GM18502 (cell line): ENCODE measurements at regions not wholly inside any gene's neighbourhood (a gene's known extent, or its start where the extent isn't known, plus 50 kb on each side); places are given as distances from the start of the nearest gene placed in this dataset.
"Not testable (repeated sequence)": the region's sequence is repeated elsewhere in the genome, so short reads cannot be mapped to it uniquely, and the experiment has no call there.

Experiments used
- ATAC-seq: cut with Tn5 transposase; IDR thresholded peaks from one replicate; pipeline ENCODE4 v1.9.1; 2021; ENCODE audit warnings: mild to moderate bottlenecking; ENCODE audit not compliant: unreplicated experiment, poor library complexity

- ATAC-seq = not testable (repeated sequence)
Measured at GRCh38 chr9:22508354-22508753, 61.7 kb downstream of the DMRTA1 start.

- ATAC-seq = no peak
Measured at GRCh38 chr9:22508790-22509189, 62.2 kb downstream of the DMRTA1 start.

GRCh38 chr9:22512495-22512894, 65.9 kb downstream of the DMRTA1 start:
- peak; percentile 72 for ATAC-seq

GRCh38 chr9:22514871-22515270, 68.2 kb downstream of the DMRTA1 start:
- no peak for ATAC-seq

- ATAC-seq = no peak
Measured at GRCh38 chr9:22522206-22522740, 75.6 kb downstream of the DMRTA1 start.

- no peak for ATAC-seq
Measured at GRCh38 chr9:22528485-22528884, 81.9 kb downstream of the DMRTA1 start.

- no peak for ATAC-seq
Measured at GRCh38 chr9:22529426-22530199, 83.0 kb downstream of the DMRTA1 start.

GRCh38 chr9:22535780-22536179, 89.2 kb downstream of the DMRTA1 start:
- ATAC-seq = no peak

- ATAC-seq = no peak
Measured at GRCh38 chr9:22537721-22538120, 91.1 kb downstream of the DMRTA1 start.

GRCh38 chr9:22548625-22549024, 102.0 kb downstream of the DMRTA1 start:
- no peak for ATAC-seq

GRCh38 chr9:22574740-22575139, 128.1 kb downstream of the DMRTA1 start:
- no peak for ATAC-seq

- no peak for ATAC-seq
Measured at GRCh38 chr9:22580788-22581187, 134.2 kb downstream of the DMRTA1 start.

GRCh38 chr9:22582221-22582620, 135.6 kb downstream of the DMRTA1 start:
- ATAC-seq = no peak

- ATAC-seq = no peak
Measured at GRCh38 chr9:22588918-22589317, 142.3 kb downstream of the DMRTA1 start.

GRCh38 chr9:22590336-22591033, 143.9 kb downstream of the DMRTA1 start:
- no peak for ATAC-seq

GRCh38 chr9:22595805-22596204, 149.2 kb downstream of the DMRTA1 start:
- no peak for ATAC-seq

- no peak for ATAC-seq
Measured at GRCh38 chr9:22617156-22617555, 170.5 kb downstream of the DMRTA1 start.

- ATAC-seq = no peak
Measured at GRCh38 chr9:22622815-22623214, 176.2 kb downstream of the DMRTA1 start.

- no peak for ATAC-seq
Measured at GRCh38 chr9:22623236-22623635, 176.6 kb downstream of the DMRTA1 start.

GRCh38 chr9:22625540-22625939, 178.9 kb downstream of the DMRTA1 start:
- ATAC-seq = no peak

- ATAC-seq = no peak
Measured at GRCh38 chr9:22643541-22643940, 196.9 kb downstream of the DMRTA1 start.

GRCh38 chr9:22645893-22646292, 199.3 kb downstream of the DMRTA1 start:
- no peak for ATAC-seq
